ENCODE measurements at regions not wholly inside any gene's neighbourhood (a gene's known extent, or its start where the extent isn't known, plus 50 kb on each side); places are given as distances from the start of the nearest gene placed in this dataset.

- H3K4me1 ChIP-seq (ENCODE audit: low read depth, poor library complexity, severe bottlenecking) = peaks cover 7% of the 10 kb centered on the region
- H3K27me3 ChIP-seq (ENCODE audit: insufficient read depth, low read depth) = no peaks in the 10 kb centered on the region
- H4K20me1 ChIP-seq (ENCODE audit: insufficient read depth) = no peaks in the 10 kb centered on the region
- H3K4me2 ChIP-seq = no peak overlapping the region
- TF ChIP-seq CTCF (conservative IDR thresholded peaks at IDR 0.05; ENCODE audit: low read depth, low read length) = no peak
- no peaks in the 10 kb centered on the region for H3K79me2 ChIP-seq (ENCODE audit: insufficient read depth, low read depth)
- no peak overlapping the region for H2AFZ ChIP-seq (ENCODE audit: low read depth)
- H3K36me3 ChIP-seq (ENCODE audit: insufficient read depth) = no peaks in the 10 kb centered on the region
- no peak overlapping the region for H3K4me3 ChIP-seq (IDR thresholded peaks at IDR 0.05; ENCODE audit: insufficient read depth, low read depth, low read length)
- no peak overlapping the region for H3K27ac ChIP-seq
- no peak overlapping the region for H3K9ac ChIP-seq
Measured at GRCh38 chr6:138582573-138582972, 83.3 kb upstream of the NHSL1 start.

- Histone ChIP-seq H3K27me3 (ENCODE audit: insufficient read depth, low read depth) (no peaks in the 10 kb centered on the region), H3K27ac (no peak overlapping the region), H3K9ac (no peak overlapping the region), H2AFZ (ENCODE audit: low read depth) (no peak overlapping the region), H3K4me3 (IDR thresholded peaks at IDR 0.05; ENCODE audit: insufficient read depth, low read depth, low read length) (no peak overlapping the region), H4K20me1 (ENCODE audit: insufficient read depth) (no peaks in the 10 kb centered on the region), H3K4me2 (no peak overlapping the region), H3K4me1 (ENCODE audit: low read depth, poor library complexity, severe bottlenecking) (peaks cover 7% of the 10 kb centered on the region), H3K36me3 (ENCODE audit: insufficient read depth) (no peaks in the 10 kb centered on the region), H3K79me2 (ENCODE audit: insufficient read depth, low read depth) (no peaks in the 10 kb centered on the region)
- TF ChIP-seq CTCF (conservative IDR thresholded peaks at IDR 0.05; ENCODE audit: low read depth, low read length) = no peak
Measured at GRCh38 chr6:138586638-138587037, 87.3 kb upstream of the NHSL1 start.

- Histone ChIP-seq H2AFZ (ENCODE audit: low read depth) (peak overlapping the region; percentile 7; the same call in 1 of the 2 replicates), H3K79me2 (ENCODE audit: insufficient read depth, low read depth) (no peaks in the 10 kb centered on the region), H3K4me3 (IDR thresholded peaks at IDR 0.05; ENCODE audit: insufficient read depth, low read depth, low read length) (no peak overlapping the region), H4K20me1 (ENCODE audit: insufficient read depth) (no peaks in the 10 kb centered on the region), H3K9ac (no peak overlapping the region), H3K4me2 (no peak overlapping the region), H3K36me3 (ENCODE audit: insufficient read depth) (no peaks in the 10 kb centered on the region), H3K27me3 (ENCODE audit: insufficient read depth, low read depth) (no peaks in the 10 kb centered on the region), H3K4me1 (ENCODE audit: low read depth, poor library complexity, severe bottlenecking) (peaks cover 7% of the 10 kb centered on the region), H3K27ac (no peak overlapping the region)
- peak; percentile 94 for TF ChIP-seq CTCF (conservative IDR thresholded peaks at IDR 0.05; ENCODE audit: low read depth, low read length)
Measured at GRCh38 chr6:138588805-138589434, 89.6 kb upstream of the NHSL1 start.

DNA sequence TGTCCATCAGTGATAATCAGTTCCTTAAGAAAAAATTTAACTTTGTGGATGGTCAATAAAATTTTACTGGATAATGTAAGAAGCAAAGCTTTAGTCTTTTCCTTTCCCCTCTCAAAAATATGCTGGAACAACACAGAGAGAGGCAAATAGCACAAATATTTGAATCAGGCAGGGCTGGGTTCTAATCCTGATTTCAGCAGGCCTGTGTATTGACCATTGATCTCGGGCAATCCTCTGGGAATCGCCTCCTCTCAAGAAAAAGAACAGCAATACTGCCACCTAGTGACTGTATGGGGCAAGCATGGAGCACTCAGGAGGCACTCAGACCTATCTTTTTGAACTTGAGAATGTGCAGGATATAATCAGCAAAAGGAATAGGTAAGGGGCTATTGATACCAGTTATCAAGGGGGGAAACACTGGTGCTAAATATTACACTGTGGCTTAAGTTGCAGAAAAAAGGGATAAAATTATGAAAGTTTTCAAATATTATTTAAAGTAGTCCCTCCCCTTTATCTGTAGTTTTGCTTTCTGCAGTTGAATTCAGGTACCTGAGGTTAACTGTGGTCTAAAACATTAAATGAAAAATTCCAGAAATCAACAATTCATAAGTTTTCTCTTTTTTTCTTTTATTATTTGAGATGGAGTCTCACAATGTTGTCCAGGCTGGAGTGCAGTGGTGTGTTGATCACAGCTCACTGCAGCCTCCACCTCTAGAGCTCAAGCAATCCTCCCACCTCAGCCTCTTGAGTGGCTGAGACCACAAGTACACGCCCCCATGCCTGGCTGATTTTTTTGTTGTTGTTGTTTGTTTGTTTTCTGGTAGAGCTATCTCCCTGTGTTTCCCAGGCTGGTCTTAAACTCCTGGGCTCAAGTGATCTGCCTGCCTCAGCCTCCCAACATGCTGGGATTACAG is 91.8 kb upstream of the NHSL1 start:
- H3K79me2 ChIP-seq (ENCODE audit: insufficient read depth, low read depth) = no peaks in the 10 kb centered on the region
- H4K20me1 ChIP-seq (ENCODE audit: insufficient read depth) = no peaks in the 10 kb centered on the region
- H3K27me3 ChIP-seq (ENCODE audit: insufficient read depth, low read depth) = no peaks in the 10 kb centered on the region
- H2AFZ ChIP-seq (ENCODE audit: low read depth) = no peak overlapping the region
- no peak overlapping the region; the same call in 1 of the 2 replicates for H3K4me2 ChIP-seq
- no peak overlapping the region for H3K9ac ChIP-seq
- H3K4me3 ChIP-seq (IDR thresholded peaks at IDR 0.05; ENCODE audit: insufficient read depth, low read depth, low read length) = no peak overlapping the region
- no peaks in the 10 kb centered on the region for H3K36me3 ChIP-seq (ENCODE audit: insufficient read depth)
- H3K27ac ChIP-seq = no peak overlapping the region
- TF ChIP-seq CTCF (conservative IDR thresholded peaks at IDR 0.05; ENCODE audit: low read depth, low read length) = peak; percentile 89
- peaks cover 7% of the 10 kb centered on the region for H3K4me1 ChIP-seq (ENCODE audit: low read depth, poor library complexity, severe bottlenecking)

Measured in KMS-11 (cell line).